ENCODE measurements at regions not wholly inside any gene's neighbourhood (a gene's known extent, or its start where the extent isn't known, plus 50 kb on each side); places are given as distances from the start of the nearest gene placed in this dataset.
"Not testable (repeated sequence)": the region's sequence is repeated elsewhere in the genome, so short reads cannot be mapped to it uniquely, and the experiment has no call there.

DNA sequence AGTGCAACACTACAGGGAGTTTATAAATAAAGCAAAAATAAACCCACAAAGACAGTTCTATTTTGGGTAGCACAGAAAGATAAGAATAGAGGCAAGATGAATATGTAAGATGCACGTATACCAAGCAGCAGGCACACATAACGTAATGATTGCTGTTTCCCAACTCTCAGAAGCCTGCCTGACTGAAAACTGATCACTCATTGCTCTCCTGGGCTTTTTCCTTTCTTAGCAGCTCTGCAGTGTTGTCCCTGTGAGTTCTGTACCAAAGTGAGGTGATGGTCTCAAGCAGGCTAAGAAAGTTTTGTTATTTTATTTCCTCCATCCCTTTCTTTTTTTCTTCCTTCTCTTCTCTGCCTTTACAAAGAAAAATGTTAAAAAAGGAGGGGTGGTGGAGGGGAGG, 522.0 kb upstream of the MAN1A1 start:
- Mint-ChIP-seq H3K27ac (no peak overlapping the region), H3K4me3 (no peak overlapping the region), H3K9me3 (no peaks in the 10 kb centered on the region), H3K27me3 (peaks cover 8% of the 10 kb centered on the region), H3K36me3 (no peaks in the 10 kb centered on the region), H3K4me1 (no peaks in the 10 kb centered on the region)

DNA sequence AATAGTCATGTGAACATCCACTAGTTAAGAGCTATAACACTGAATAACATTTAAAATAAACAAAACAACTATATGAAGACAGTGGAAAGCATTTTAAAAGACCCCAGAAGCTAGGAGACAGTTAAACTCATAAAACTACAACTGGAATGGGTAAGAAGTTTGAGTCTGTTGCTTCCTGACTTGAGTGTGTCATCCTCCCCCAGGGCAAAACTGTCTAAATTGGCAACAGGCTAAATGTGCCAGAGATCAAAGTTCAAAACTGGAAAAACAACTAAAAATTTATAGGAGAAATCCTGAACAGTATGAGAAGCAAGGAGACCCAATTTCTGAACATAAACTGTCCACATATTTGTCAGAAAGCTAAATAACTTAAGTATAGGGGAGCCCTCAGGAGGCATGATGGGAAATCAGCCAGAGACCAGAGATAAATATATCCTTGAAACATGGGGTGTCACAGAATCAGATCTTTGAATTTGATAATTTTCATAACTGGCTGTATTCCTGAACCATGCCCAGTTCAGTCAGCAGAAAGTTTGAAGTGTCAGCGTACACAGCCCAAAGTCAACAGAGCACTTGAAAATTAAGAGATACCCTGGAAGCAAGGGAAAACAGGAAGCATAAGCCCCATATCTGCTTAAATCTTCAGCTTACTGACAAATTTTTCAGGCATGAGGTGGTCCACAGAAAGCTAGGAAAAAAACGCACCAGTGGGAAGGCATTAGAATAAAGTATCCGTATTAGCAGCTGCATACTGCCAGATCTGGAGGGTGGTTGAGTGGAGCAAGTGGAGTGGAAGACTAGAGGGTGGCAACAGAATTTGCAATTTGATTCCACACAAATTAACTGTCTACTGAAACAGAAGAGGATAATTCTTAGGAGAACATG, 516.1 kb upstream of the MAN1A1 start:
- Mint-ChIP-seq H3K4me3 (no peak overlapping the region), H3K36me3 (no peaks in the 10 kb centered on the region), H3K4me1 (no peaks in the 10 kb centered on the region), H3K27ac (no peak overlapping the region), H3K27me3 (peaks cover 11% of the 10 kb centered on the region), H3K9me3 (peaks cover 7% of the 10 kb centered on the region)

DNA sequence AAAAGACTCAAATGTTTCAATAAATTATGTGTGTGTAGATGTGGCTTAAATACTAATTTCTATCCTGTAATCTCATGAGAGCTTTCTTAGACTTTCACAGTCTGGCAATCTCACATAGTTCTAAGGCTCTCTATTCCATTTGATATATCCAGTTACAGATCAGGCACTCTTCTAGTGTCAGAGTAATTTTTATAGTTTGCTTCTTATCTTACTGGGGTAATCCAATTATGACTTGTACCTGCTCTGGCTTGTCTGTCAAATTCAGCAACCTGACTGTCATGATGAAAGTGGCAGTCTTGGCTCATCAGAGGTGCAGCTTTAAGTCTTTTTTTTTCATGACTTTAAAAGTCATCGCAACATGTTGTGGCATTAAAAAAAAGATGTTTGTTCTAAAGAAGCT, 513.2 kb upstream of the MAN1A1 start:
- Mint-ChIP-seq H3K9me3 (peaks cover 7% of the 10 kb centered on the region), H3K36me3 (no peaks in the 10 kb centered on the region)

DNA sequence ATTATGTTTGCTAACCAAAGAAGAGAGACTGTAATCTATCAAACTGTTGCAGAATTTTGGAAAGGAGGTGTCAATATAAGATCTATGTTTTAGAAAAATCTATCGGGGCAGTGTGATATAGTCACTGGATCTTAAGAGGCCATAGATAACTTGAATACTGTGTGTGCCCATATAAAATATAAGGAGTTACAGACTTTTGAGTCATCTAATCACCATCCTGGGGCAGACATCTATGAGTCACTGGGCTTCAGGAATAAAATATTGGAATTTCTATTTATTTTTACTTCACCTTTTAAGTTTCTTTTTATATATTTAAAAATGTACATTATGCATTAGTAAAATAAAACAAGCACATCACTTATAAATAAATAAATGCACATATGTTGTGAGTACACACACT, 509.3 kb upstream of the MAN1A1 start:
- Mint-ChIP-seq H3K4me3 (no peak overlapping the region), H3K36me3 (no peaks in the 10 kb centered on the region), H3K27ac (no peak overlapping the region), H3K9me3 (no peaks in the 10 kb centered on the region), H3K27me3 (peaks cover 7% of the 10 kb centered on the region), H3K4me1 (peaks cover 14% of the 10 kb centered on the region)

More for the DNA sequence above, 513.2 kb upstream of the MAN1A1 start:
- Mint-ChIP-seq H3K27ac (no peak overlapping the region), H3K27me3 (peaks cover 9% of the 10 kb centered on the region), H3K4me3 (no peak overlapping the region), H3K4me1 (no peaks in the 10 kb centered on the region)

DNA sequence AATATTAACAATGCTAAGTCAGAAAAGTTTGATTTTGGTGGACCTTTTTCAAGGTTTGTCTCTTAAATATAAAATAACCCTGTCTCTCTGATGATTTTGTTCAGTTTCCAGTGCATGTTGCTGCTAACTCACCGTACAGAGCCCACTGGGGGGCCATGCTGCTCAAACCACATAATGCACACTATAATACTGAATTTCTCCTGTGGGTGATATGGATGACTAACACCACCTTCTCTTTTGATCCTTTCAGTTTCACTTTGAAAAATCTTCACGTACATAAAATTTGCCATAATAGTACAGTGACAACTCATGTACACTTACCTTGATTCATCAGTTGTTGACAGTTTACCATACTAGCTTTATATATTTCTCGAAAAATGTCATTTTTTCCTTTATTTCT, 506.6 kb upstream of the MAN1A1 start:
- Mint-ChIP-seq H3K4me3 (peak overlapping the region; percentile 64), H3K36me3 (no peaks in the 10 kb centered on the region), H3K27me3 (peaks cover 5% of the 10 kb centered on the region), H3K4me1 (peaks cover 14% of the 10 kb centered on the region), H3K9me3 (no peaks in the 10 kb centered on the region), H3K27ac (no peak overlapping the region)

DNA sequence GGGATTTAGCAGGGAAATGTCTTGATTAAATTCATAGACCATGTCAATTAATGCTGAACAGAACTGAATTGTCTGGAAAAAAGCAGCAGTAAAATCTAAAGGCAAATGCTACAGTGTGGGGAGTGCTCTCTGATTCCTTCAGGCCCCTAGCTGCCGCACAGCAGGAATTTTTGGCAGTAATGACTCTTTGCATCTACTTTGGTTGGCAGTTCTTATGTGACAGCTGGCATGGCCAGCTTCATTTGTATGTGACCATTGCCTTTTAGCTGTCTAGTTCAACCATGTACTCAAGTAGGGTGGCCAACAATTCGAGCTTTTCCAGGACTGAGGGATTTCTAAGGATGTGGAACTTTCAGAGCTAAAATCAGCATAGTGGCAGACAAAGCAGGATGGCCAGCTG, 499.1 kb upstream of the MAN1A1 start:
- Mint-ChIP-seq H3K27me3 (no peaks in the 10 kb centered on the region), H3K36me3 (no peaks in the 10 kb centered on the region), H3K4me3 (no peak overlapping the region), H3K4me1 (no peaks in the 10 kb centered on the region), H3K9me3 (no peaks in the 10 kb centered on the region), H3K27ac (no peak overlapping the region)

DNA sequence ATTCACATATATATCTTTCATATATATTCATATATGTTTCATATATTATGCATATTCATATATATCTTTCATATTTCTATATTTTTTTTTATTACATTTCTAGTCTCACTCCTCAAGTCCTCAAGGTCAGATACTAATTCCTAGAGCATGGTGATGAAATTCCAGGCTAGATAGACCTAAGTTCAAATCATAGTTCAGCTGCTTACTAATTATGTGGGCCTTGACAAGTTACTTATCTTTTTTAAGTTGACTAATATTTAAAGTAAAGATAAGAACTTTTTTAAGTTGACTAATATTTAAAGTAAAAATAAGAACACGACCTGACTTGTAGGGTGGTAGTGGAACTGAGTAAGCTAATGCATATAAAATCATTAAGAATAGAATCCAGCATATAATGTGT, 495.6 kb upstream of the MAN1A1 start:
- no peaks in the 10 kb centered on the region for H3K4me1 Mint-ChIP-seq
- H3K36me3 Mint-ChIP-seq = no peaks in the 10 kb centered on the region
- no peak overlapping the region for H3K4me3 Mint-ChIP-seq
- H3K9me3 Mint-ChIP-seq = peaks cover 5% of the 10 kb centered on the region
- H3K27ac Mint-ChIP-seq = no peak overlapping the region
- H3K27me3 Mint-ChIP-seq = no peaks in the 10 kb centered on the region

DNA sequence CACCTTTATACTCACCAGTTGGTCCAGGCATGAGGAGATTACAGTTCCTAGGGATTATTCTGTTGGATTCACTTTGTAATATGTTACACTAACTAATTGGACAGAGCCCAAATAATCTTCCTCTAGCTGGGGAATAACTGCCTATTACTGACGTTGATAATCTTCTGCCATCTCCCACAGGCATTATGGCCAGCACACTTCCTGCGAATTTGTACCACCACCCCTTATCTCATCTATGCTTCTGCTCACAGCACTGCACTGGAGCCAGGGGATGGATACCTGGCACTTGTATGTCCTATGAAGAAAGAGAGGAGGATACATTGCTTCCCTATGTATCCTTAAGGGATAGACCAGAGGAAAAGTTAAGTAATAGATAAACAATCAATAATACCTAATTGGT, 494.8 kb upstream of the MAN1A1 start:
- Mint-ChIP-seq H3K4me3 (no peak overlapping the region), H3K36me3 (no peaks in the 10 kb centered on the region), H3K27ac (no peak overlapping the region), H3K4me1 (no peaks in the 10 kb centered on the region), H3K27me3 (no peaks in the 10 kb centered on the region), H3K9me3 (peaks cover 5% of the 10 kb centered on the region)

DNA sequence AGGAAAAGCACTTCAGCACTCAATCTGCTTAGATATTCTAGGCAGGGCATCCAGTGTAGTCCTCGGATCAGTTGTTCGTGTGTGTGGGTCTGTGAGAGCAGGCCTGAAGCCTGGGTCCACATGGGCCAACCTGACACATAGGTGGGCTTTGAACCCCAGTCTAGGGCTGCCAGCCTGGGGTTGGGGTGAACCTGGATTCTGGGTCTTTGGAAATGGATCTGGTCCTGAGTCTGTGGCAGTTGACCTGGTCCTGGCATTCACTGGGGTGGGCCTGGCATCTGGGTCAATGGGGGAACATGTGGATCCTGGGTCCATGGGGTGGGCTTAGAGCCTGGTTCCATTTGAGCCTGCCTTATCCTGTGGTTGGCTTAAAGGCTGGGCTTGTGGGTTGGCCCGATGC, 492.6 kb upstream of the MAN1A1 start:
- H3K27ac Mint-ChIP-seq = no peak overlapping the region
- H3K4me3 Mint-ChIP-seq = no peak overlapping the region

DNA sequence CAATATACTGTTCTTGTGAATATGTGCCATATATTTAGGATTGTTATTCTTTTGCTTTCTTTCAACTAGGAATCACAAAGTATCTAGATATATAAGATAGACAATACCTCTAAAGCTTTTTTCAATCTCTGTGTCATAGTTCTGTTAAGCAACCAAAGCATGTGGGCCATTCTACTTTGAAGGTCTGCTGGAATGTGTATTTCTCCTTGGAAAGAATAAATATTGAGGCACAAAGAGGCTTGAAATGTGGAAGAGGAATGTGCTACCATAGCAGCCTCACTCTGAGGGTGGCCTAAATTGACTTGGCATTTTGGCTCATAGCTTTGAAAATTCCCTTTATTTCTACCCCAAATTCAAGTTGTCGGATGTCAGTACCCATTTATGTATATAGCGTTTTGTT, 488.5 kb upstream of the MAN1A1 start:
- no peaks in the 10 kb centered on the region for H3K4me1 Mint-ChIP-seq
- H3K27me3 Mint-ChIP-seq = no peaks in the 10 kb centered on the region
- no peaks in the 10 kb centered on the region for H3K36me3 Mint-ChIP-seq
- H3K4me3 Mint-ChIP-seq = no peak overlapping the region
- H3K9me3 Mint-ChIP-seq = peaks cover 5% of the 10 kb centered on the region
- no peak overlapping the region for H3K27ac Mint-ChIP-seq

More for the DNA sequence above, 492.6 kb upstream of the MAN1A1 start:
- Mint-ChIP-seq H3K36me3 (no peaks in the 10 kb centered on the region), H3K9me3 (peaks cover 5% of the 10 kb centered on the region), H3K4me1 (no peaks in the 10 kb centered on the region), H3K27me3 (no peaks in the 10 kb centered on the region)

DNA sequence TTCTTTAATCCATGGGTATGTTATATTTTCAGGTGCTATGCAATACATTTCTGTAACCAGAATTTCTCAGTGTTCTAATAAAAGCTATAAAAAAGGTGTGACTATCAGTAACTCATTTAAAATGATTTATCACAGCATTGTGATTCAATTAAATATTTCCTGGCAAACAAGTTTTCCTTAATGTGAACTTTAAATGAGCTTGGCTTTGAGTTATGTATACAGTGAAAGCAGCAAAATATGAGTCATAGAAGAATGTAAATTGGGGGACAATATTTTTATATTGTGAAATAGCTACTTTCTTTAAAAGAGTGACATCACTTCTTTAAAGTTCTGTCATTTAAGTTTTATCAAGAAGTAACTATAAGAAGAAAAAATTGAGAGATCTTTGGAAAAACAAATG, 484.9 kb upstream of the MAN1A1 start:
- H3K4me1 Mint-ChIP-seq = no peaks in the 10 kb centered on the region
- peaks cover 3% of the 10 kb centered on the region for H3K27me3 Mint-ChIP-seq
- no peak overlapping the region for H3K27ac Mint-ChIP-seq
- H3K9me3 Mint-ChIP-seq = no peaks in the 10 kb centered on the region
- no peak overlapping the region for H3K4me3 Mint-ChIP-seq
- no peaks in the 10 kb centered on the region for H3K36me3 Mint-ChIP-seq

DNA sequence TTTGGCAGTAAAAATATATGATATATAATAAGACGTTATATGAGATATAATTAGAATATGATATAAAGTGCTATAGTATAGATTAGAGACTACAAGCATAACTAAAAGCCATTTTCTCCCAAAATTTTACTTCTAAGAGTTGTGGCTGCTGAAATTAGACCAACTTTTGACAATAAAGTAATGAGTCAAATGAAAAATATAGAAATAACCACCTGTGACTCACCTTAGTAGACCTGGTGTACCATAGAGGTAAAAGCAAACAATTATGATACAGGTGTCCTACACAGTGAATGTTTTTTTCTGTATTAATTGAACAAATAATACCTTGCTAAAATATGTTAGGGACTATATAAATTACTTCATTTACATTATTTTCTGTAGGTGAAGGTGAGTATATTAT, 482.9 kb upstream of the MAN1A1 start:
- Mint-ChIP-seq H3K27ac (no peak overlapping the region), H3K4me1 (no peaks in the 10 kb centered on the region), H3K9me3 (no peaks in the 10 kb centered on the region), H3K36me3 (no peaks in the 10 kb centered on the region), H3K27me3 (peaks cover 3% of the 10 kb centered on the region), H3K4me3 (no peak overlapping the region)

DNA sequence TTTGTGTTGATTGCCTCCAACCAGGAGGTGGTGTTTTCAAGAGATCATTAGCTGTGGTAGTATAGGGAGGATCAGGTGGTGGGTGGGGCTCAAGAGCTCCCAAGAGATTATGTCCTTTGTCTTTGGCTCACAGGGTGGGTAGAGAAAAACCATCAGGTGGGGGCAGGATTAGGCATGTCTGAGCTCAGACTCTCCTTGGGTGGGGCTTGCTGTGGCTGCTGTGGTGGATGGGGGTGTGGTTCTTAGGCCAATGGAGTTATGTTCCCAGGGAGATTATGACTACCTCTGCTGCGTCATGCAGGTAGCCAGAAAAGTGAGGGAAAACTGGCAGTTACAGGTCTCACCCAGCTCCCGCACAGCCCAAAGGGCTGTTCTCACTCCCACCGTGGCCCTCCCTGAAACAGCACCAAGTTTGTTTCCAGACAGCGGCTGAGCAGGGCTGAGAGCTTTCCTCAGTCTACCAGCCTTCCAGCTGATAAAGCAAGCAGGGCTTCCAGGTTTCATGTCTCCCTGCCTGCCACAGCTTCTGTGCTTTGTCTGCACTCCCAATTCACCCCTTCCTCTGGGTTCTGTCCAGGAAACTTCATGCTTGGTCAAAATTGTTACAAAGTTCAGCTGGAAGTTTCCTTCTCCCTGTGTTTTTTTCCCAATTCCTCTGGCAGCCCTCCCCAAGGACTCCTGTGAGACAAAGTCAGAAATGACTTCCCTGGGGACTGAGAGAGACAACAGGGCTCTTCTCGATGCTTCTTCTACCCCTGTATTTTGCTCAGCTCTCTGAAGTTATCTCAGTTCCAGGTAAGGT, 481.1 kb upstream of the MAN1A1 start:
- H3K36me3 Mint-ChIP-seq = no peaks in the 10 kb centered on the region
- H3K9me3 Mint-ChIP-seq = no peaks in the 10 kb centered on the region
- peaks cover 5% of the 10 kb centered on the region for H3K27me3 Mint-ChIP-seq
- no peaks in the 10 kb centered on the region for H3K4me1 Mint-ChIP-seq
- no peak overlapping the region for H3K4me3 Mint-ChIP-seq
- H3K27ac Mint-ChIP-seq = no peak overlapping the region

DNA sequence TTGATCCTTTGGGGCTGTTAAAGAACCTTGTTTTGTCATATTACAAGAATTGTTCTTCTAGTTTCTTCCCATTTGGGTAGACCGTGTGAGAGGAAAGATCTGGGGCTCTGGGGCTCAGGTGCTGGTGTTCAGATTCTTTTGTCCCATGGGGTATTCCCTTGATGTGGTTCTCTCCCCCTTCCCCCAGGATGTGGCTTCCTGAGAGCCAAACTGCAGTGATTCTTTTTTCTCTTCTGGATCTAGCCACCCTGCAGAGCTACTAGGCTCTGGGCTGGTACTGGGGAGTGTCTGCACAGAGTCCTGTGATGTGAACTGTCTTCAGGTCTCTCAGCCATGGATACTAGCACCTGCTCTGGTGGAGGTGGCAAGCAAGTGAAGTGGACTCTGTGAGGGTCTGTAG, 480.5 kb upstream of the MAN1A1 start:
- no peaks in the 10 kb centered on the region for H3K4me1 Mint-ChIP-seq
- H3K27ac Mint-ChIP-seq = no peak overlapping the region
- H3K9me3 Mint-ChIP-seq = no peaks in the 10 kb centered on the region
- no peaks in the 10 kb centered on the region for H3K36me3 Mint-ChIP-seq
- no peak overlapping the region for H3K4me3 Mint-ChIP-seq
- H3K27me3 Mint-ChIP-seq = peaks cover 5% of the 10 kb centered on the region

DNA sequence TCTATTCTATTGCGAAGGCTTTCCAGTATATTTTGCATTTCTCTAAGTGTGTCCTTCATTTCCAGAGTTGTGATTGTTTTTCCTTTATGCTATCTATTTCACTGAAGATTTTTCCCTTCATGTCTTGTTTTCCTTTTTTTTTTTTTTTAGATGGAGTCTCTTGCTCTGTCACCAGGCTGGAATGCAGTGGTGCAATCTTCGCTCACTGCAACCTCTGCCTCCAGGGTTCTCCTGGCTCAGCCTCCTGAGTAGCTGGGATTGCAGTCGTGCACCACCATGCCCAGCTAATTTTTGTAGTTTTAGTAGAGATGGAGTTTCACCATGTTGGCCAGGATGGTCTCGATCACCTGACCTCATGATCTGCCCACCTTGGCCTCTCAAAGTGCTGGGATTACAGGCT, 479.9 kb upstream of the MAN1A1 start:
- H3K36me3 Mint-ChIP-seq, H3K27me3 Mint-ChIP-seq, H3K4me3 Mint-ChIP-seq, H3K27ac Mint-ChIP-seq, H3K9me3 Mint-ChIP-seq, H3K4me1 Mint-ChIP-seq: not testable (repeated sequence)

DNA sequence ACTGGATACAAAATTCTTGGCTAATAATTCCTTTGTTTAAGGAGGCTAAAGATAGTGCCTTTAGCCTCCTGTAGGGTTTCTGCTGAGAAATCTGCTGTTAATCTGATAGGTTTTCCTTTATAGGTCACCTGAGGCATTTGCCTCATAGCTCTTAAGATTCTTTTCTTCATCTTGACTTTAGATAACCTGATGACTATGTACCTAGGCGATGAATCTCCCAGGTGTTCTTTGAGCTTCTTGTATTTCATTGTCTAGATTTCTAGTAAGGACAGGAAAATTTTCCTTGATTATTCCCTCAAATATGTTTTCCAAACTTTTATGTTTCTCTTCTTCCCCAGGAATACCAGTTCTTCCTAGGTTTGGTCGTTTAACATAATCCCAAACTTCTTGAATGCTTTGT, 479.4 kb upstream of the MAN1A1 start:
- Mint-ChIP-seq H3K27me3 (peaks cover 5% of the 10 kb centered on the region), H3K27ac (no peak overlapping the region), H3K9me3 (no peaks in the 10 kb centered on the region), H3K36me3 (no peaks in the 10 kb centered on the region), H3K4me1 (no peaks in the 10 kb centered on the region), H3K4me3 (no peak overlapping the region)
